SK-N-SH (cell line): ENCODE measurements at regions not wholly inside any gene's neighbourhood (a gene's known extent, or its start where the extent isn't known, plus 50 kb on each side); places are given as distances from the start of the nearest gene placed in this dataset.

ENCODE experiments used
- CTCF ChIP-seq: fragments of 200-600 bp; sonication (generic); IDR thresholded peaks from 2 replicates; pipeline ENCODE4 v1.6.1; 2017; ENCODE audit warnings: antibody characterized with exemption, mild to moderate bottlenecking, moderate library complexity
- EP300 ChIP-seq, 2 experiments: IDR thresholded peaks; 2 replicates each; pipeline versions ENCODE4 v1.4.0 to v1.6.1; 2012; ENCODE audit warnings: borderline replicate concordance in 1 of 2, low read depth in 1 of 2, low read length in 1 of 2
- GABPA ChIP-seq: IDR thresholded peaks from 2 replicates; pipeline ENCODE4 v1.4.0; 2012; ENCODE audit warnings: low read depth, mild to moderate bottlenecking
- MAX ChIP-seq: IDR thresholded peaks from 2 replicates; pipeline ENCODE4 v1.4.0; 2012; ENCODE audit warnings: low read depth
- MXI1 ChIP-seq: IDR thresholded peaks from 2 replicates; pipeline ENCODE4 v1.6.1; 2012; ENCODE audit warnings: mild to moderate bottlenecking, low read depth, low read length, improper control_type of control experiment
- NFIC ChIP-seq: IDR thresholded peaks from 2 replicates; pipeline ENCODE4 v1.4.0; 2012; ENCODE audit warnings: borderline replicate concordance
- RCOR1 ChIP-seq: fragments of 150-350 bp; IDR thresholded peaks from 2 replicates; pipeline ENCODE4 v1.6.1; 2017; ENCODE audit warnings: antibody characterized with exemption, low read length
- REST ChIP-seq: IDR thresholded peaks from 2 replicates; pipeline ENCODE4 v1.6.1; 2012; ENCODE audit warnings: mild to moderate bottlenecking, low read depth, low read length, moderate library complexity
- TAF1 ChIP-seq: IDR thresholded peaks from 2 replicates; pipeline ENCODE4 v1.6.1; 2012; ENCODE audit warnings: low read depth, mild to moderate bottlenecking, low read length, moderate library complexity, borderline replicate concordance
- ZBTB33 ChIP-seq: IDR thresholded peaks from 2 replicates; pipeline ENCODE4 v1.4.0; 2012; ENCODE audit warnings: low read depth, borderline replicate concordance

GRCh38 chr2:138237667-138238384 is 263.7 kb upstream of the SPOPL start:
- TF ChIP-seq MXI1 (no peak), EP300 (IDR thresholded peaks at IDR 0.05; ENCODE audit: borderline replicate concordance in 1 of 2, low read depth in 1 of 2, low read length in 1 of 2) (no peak), GABPA (no peak), ZBTB33 (no peak), CTCF (no peak), RCOR1 (no peak), NFIC (no peak; the same call in 1 of the 2 replicates), TAF1 (no peak), REST (no peak), MAX (no peak)
